IMR-90 (cell line): ENCODE measurements at regions not wholly inside any gene's neighbourhood (a gene's known extent, or its start where the extent isn't known, plus 50 kb on each side); places are given as distances from the start of the nearest gene placed in this dataset.
"Not testable (repeated sequence)": the region's sequence is repeated elsewhere in the genome, so short reads cannot be mapped to it uniquely, and the experiment has no call there.

Experiments used
- ATAC-seq: fragments of 200-7000 bp; cut with Tn5 transposase; 2 replicates; pipeline ENCODE4 v1.9.1; 2020; ENCODE audit warnings: low read depth, mild to moderate bottlenecking, moderate library complexity
- BruUV-seq: library from RNA; stranded (reverse); fragments of 400-500 nt; replicated peaks from 2 replicates; lab custom pipeline; 2021; lab: Mats Ljungman, UMichigan
- CTCF ChIA-PET: fragments of 300-600 bp; formaldehyde crosslinking; extraction: SDS; loops from one replicate; lab custom pipeline; 2021; ENCODE audit warnings: antibody characterized with exemption; lab: Yijun Ruan, JAX
- POLR2A ChIA-PET: fragments of 300-600 bp; sonication (Branson Sonifier 250); formaldehyde crosslinking; loops from one replicate; lab custom pipeline; 2022; ENCODE audit warnings: antibody characterized with exemption; ENCODE audit not compliant: unreplicated experiment; lab: Charles Lee
- DNase-seq: peaks from one replicate; pipeline ENCODE4 v3.0.0; 2013
- H2AFZ ChIP-seq: replicated peaks from 2 replicates; pipeline ENCODE3; 2013; ENCODE audit warnings: low read length, mild to moderate bottlenecking; ENCODE audit not compliant: poor library complexity
- H2AK5ac ChIP-seq: 2 replicates; pipeline ENCODE4 v1.6.1; 2013; ENCODE audit warnings: low read depth, low read length, inconsistent platforms
- H2AK9ac ChIP-seq: replicated peaks from 2 replicates; pipeline ENCODE3; 2013; ENCODE audit warnings: mild to moderate bottlenecking, low read depth, low read length, moderate library complexity; ENCODE audit not compliant: poor library complexity
- H2BK120ac ChIP-seq: 2 replicates; pipeline ENCODE4 v1.6.1; 2013; ENCODE audit warnings: low read depth, low read length, inconsistent platforms
- H2BK15ac ChIP-seq: 3 replicates; pipeline ENCODE4 v1.6.1; 2013; ENCODE audit warnings: low read depth, low read length, inconsistent platforms
- H2BK20ac ChIP-seq: 2 replicates; pipeline ENCODE4 v1.6.1; 2013; ENCODE audit warnings: low read depth, mild to moderate bottlenecking, inconsistent platforms, low read length, moderate library complexity
- H2BK5ac ChIP-seq: 2 replicates; pipeline ENCODE4 v1.6.1; 2013; ENCODE audit warnings: mild to moderate bottlenecking, low read depth, low read length, inconsistent platforms; ENCODE audit not compliant: poor library complexity, severe bottlenecking
- H3K14ac ChIP-seq: replicated peaks from 2 replicates; pipeline ENCODE4 v1.6.1; 2013; ENCODE audit warnings: low read depth, low read length, inconsistent platforms
- H3K18ac ChIP-seq: 2 replicates; pipeline ENCODE4 v1.6.1; 2013; ENCODE audit warnings: low read depth, low read length, control low read depth
- H3K23ac ChIP-seq: 2 replicates; pipeline ENCODE4 v1.6.1; 2013; ENCODE audit warnings: low read depth, low read length, inconsistent platforms
- H3K27ac ChIP-seq: 2 replicates; pipeline ENCODE4 v1.5.1; 2013; ENCODE audit warnings: mild to moderate bottlenecking, control low read depth, low read length; ENCODE audit not compliant: insufficient read depth
- H3K27me3 ChIP-seq: 2 replicates; pipeline ENCODE4 v1.6.1; 2013; ENCODE audit warnings: low read length; ENCODE audit not compliant: control insufficient read depth, insufficient read depth
- H3K36me3 ChIP-seq: 2 replicates; pipeline ENCODE4 v1.6.1; 2013; ENCODE audit warnings: low read length, mixed read lengths; ENCODE audit not compliant: control insufficient read depth, insufficient read depth
- H3K4ac ChIP-seq: 2 replicates; pipeline ENCODE4 v1.6.1; 2013; ENCODE audit warnings: low read depth, low read length, inconsistent platforms
- H3K4me1 ChIP-seq: 2 replicates; pipeline ENCODE4 v1.6.1; 2013; ENCODE audit warnings: low read length, mixed read lengths; ENCODE audit not compliant: control insufficient read depth, insufficient read depth
- H3K4me2 ChIP-seq: 2 replicates; pipeline ENCODE4 v1.6.1; 2013; ENCODE audit warnings: low read depth, mild to moderate bottlenecking, control low read depth, low read length, moderate library complexity
- H3K4me3 ChIP-seq: 2 replicates; pipeline ENCODE4 v1.5.1; 2013; ENCODE audit warnings: low read depth, mild to moderate bottlenecking, control low read depth, low read length, moderate library complexity; ENCODE audit not compliant: insufficient read depth
- H3K56ac ChIP-seq: 2 replicates; pipeline ENCODE4 v1.6.1; 2013; ENCODE audit warnings: low read length, inconsistent platforms; ENCODE audit not compliant: insufficient read depth; ENCODE audit errors: extremely low read depth
- H3K79me1 ChIP-seq, 2 experiments: 2 replicates each; pipeline ENCODE4 v1.6.1; 2013; ENCODE audit warnings: low read length in 2 of 2, inconsistent platforms in 1 of 2, low read depth in 1 of 2
- H3K9ac ChIP-seq: 2 replicates; pipeline ENCODE4 v1.6.1; 2013; ENCODE audit warnings: low read depth, low read length, control low read depth
- H3K9me1 ChIP-seq: 2 replicates; pipeline ENCODE4 v1.6.1; 2013; ENCODE audit warnings: low read length, inconsistent platforms; ENCODE audit not compliant: insufficient read depth
- H3K9me3 ChIP-seq: 2 replicates; pipeline ENCODE4 v1.6.1; 2013; ENCODE audit warnings: low read length; ENCODE audit not compliant: control insufficient read depth, insufficient read depth
- H4K20me1 ChIP-seq: 2 replicates; pipeline ENCODE4 v1.6.1; 2013; ENCODE audit warnings: low read length, inconsistent platforms; ENCODE audit not compliant: insufficient read depth
- H4K5ac ChIP-seq: 2 replicates; pipeline ENCODE4 v1.6.1; 2013; ENCODE audit warnings: mild to moderate bottlenecking, low read depth, low read length, control low read depth
- H4K8ac ChIP-seq, 2 experiments: 2 replicates each; pipeline ENCODE4 v1.6.1; 2013; ENCODE audit warnings: low read depth in 2 of 2, low read length in 2 of 2, control low read depth in 1 of 2, inconsistent platforms in 1 of 2
- H4K91ac ChIP-seq: 2 replicates; pipeline ENCODE4 v1.6.1; 2013; ENCODE audit warnings: low read depth, low read length, inconsistent platforms; ENCODE audit not compliant: insufficient read depth
- CTCF ChIP-seq: conservative IDR thresholded peaks from 2 replicates; pipeline ENCODE4 v1.5.1; 2012; ENCODE audit warnings: mild to moderate bottlenecking, low read depth, low read length, improper control_type of control experiment
- MAFK ChIP-seq: IDR thresholded peaks from 2 replicates; pipeline ENCODE4 v1.6.1; 2012; ENCODE audit warnings: low read depth, low read length, improper control_type of control experiment
- SMC3 ChIP-seq: fragments of 150-350 bp; IDR thresholded peaks from 2 replicates; pipeline ENCODE4 v1.6.1; 2016; ENCODE audit warnings: low read depth, mild to moderate bottlenecking, antibody characterized with exemption, low read length, moderate library complexity
- WGBS, 2 experiments: methylation state at CpG; one replicate each; pipeline versions ENCODE4 v1.1.5 to v1.1.7; 2013; ENCODE audit warnings: missing lambda C conversion rate in 2 of 2; ENCODE audit not compliant: insufficient read length in 1 of 2; ENCODE audit errors: extremely low coverage in 2 of 2; 5-methylcytosine and 5-hydroxymethylcytosine counted together
- dilution Hi-C: fragments of 300-500 bp; cut with HindIII; formaldehyde crosslinking; loops from one replicate; pipeline ENCODE4 v1.14.3; 2018; ENCODE audit warnings: low sequenced_read_pairs; ENCODE audit not compliant: unreplicated experiment
- in situ Hi-C: fragments of 300-500 bp; cut with MboI; formaldehyde crosslinking; loops from 3 replicates; pipeline ENCODE4 v1.14.3; 2019; ENCODE audit warnings: low sequenced_read_pairs, inconsistent platforms, mixed read lengths
- intact Hi-C: fragments of 100-400 bp; cut with micrococcal nuclease; formaldehyde crosslinking; loops from 2 replicates; pipeline ENCODE4 v1.10.0; 2022

- TF ChIP-seq CTCF (no peak), MAFK (peak; percentile 89), SMC3 (peak; percentile 34)
Observed at GRCh38 chr6:4358414-4359107, 223.2 kb upstream of the ECI2 start (continued).

GRCh38 chr6:4357660-4358152 is 222.3 kb upstream of the ECI2 start:
- H3K4me2 ChIP-seq, POLR2A ChIA-PET, H3K36me3 ChIP-seq, BruUV-seq, H3K4me3 ChIP-seq, H4K5ac ChIP-seq, H3K18ac ChIP-seq, H4K20me1 ChIP-seq, CTCF ChIA-PET, H3K9ac ChIP-seq, H3K79me1 ChIP-seq, H3K27me3 ChIP-seq, DNase-seq, H3K27ac ChIP-seq, in situ Hi-C loops, H3K23ac ChIP-seq, H3K56ac ChIP-seq, dilution Hi-C loops, H2AFZ ChIP-seq, ATAC-seq, H3K9me3 ChIP-seq: not testable (repeated sequence)
- H2AK9ac ChIP-seq, result peak overlapping the region; percentile 81
- H3K9me1 ChIP-seq, result peaks cover 25% of the 10 kb centered on the region
- H3K4ac ChIP-seq, result peak overlapping the region; percentile 87
- peak overlapping the region; percentile 97 for H2AK5ac ChIP-seq
- H2BK5ac ChIP-seq, result peak overlapping the region; percentile 24
- H4K91ac ChIP-seq, result peak overlapping the region; percentile 84
- peaks cover 16% of the 10 kb centered on the region for H3K4me1 ChIP-seq
- peak overlapping the region; percentile 11 to 24; a peak in 1 of 4 replicates for H4K8ac ChIP-seq
- H3K14ac ChIP-seq, result peak overlapping the region; percentile 1; the same call in 1 of the 2 replicates
- no CpG with 5 or more reads among the region's 3 CpGs for WGBS, 2 experiments
- intact Hi-C loops, result loop anchor here (5.0 to 10.0 kb wide), 3 partner anchors 223 to 585 kb away; partner anchors contain the start of gene ECI2
- H2BK15ac ChIP-seq, result peak overlapping the region; percentile 92; the same call in 2 of the 3 replicates
- peak overlapping the region; percentile 93 for H2BK120ac ChIP-seq
- H2BK20ac ChIP-seq, result peak overlapping the region; percentile 90
